ENCODE measurements at regions not wholly inside any gene's neighbourhood (a gene's known extent, or its start where the extent isn't known, plus 50 kb on each side); places are given as distances from the start of the nearest gene placed in this dataset.
A peak's percentile ranks its signal among the peaks of the same experiment; 100 is the strongest.

- no peaks in the 10 kb centered on the region for H3K36me3 ChIP-seq (ENCODE audit: control insufficient read depth in 2 of 4, insufficient read depth in 4 of 4, low read length in 3 of 4)
- H3K9ac ChIP-seq (replicated peaks in 1 of 4; ENCODE audit: extremely low read depth in 1 of 4, low read depth in 3 of 4, low read length in 3 of 4) = no peak overlapping the region
- no peak overlapping the region for H2BK20ac ChIP-seq (ENCODE audit: low read length)
- H2AK5ac ChIP-seq (ENCODE audit: low read depth, low read length) = no peak overlapping the region
- no peaks in the 10 kb centered on the region for H3K9me3 ChIP-seq (ENCODE audit: insufficient read depth in 2 of 2, low read depth in 1 of 2, low read length in 1 of 2)
- no peaks in the 10 kb centered on the region for H4K20me1 ChIP-seq (replicated peaks in 1 of 2; ENCODE audit: control insufficient read depth in 1 of 2, insufficient read depth in 2 of 2, low read length in 2 of 2)
- no peak overlapping the region for H3K56ac ChIP-seq (replicated peaks; ENCODE audit: insufficient read length, low read depth, low read length)
- no peak overlapping the region for H2BK12ac ChIP-seq (ENCODE audit: low read depth, low read length)
- ChIA-PET CTCF (ENCODE audit: partially characterized antibody) (no interaction called here), POLR2A (ENCODE audit: partially characterized antibody) (interaction anchor here (1.0 kb wide), 1 partner anchor 10 kb away, joined by 3 read pairs; no protein-coding TSS in a partner anchor)
- no peaks in the 10 kb centered on the region for H3K79me1 ChIP-seq (ENCODE audit: low read depth, low read length)
- H3K27ac ChIP-seq (ENCODE audit: low read depth, low read length) = no peak overlapping the region
- no peaks in the 10 kb centered on the region for H3K23me2 ChIP-seq (ENCODE audit: low read depth, low read length)
- H3K4ac ChIP-seq (replicated peaks; ENCODE audit: insufficient read length, low read depth, low read length) = no peak overlapping the region
- H4K5ac ChIP-seq (ENCODE audit: insufficient read length, low read depth, low read length) = no peak overlapping the region
- H3K4me2 ChIP-seq (ENCODE audit: insufficient read depth in 1 of 2, low read depth in 2 of 2, low read length in 2 of 2) = no peak overlapping the region
- H4K8ac ChIP-seq (ENCODE audit: extremely low read depth, insufficient read depth, low read length) = no peak overlapping the region
- no peak overlapping the region for H3K23ac ChIP-seq (ENCODE audit: insufficient read length)
- H3K14ac ChIP-seq (ENCODE audit: insufficient read length) = no peak overlapping the region
- no peak for DNase-seq (ENCODE audit: low read depth in 1 of 2, low spot score in 2 of 2)
- H4K91ac ChIP-seq (replicated peaks; ENCODE audit: insufficient read length, low read length) = no peak overlapping the region
- no peak overlapping the region for H2BK120ac ChIP-seq (replicated peaks; ENCODE audit: low read depth, low read length)
- H3K18ac ChIP-seq (ENCODE audit: extremely low read depth, low read length) = no peak overlapping the region
- H2BK15ac ChIP-seq (ENCODE audit: low read length) = no peak overlapping the region
- H3K4me3 ChIP-seq (ENCODE audit: extremely low read depth in 1 of 4, insufficient read depth in 2 of 4, low read depth in 3 of 4, low read length in 4 of 4) = no peak overlapping the region
- TF ChIP-seq TCF12 (IDR thresholded peaks at IDR 0.05; ENCODE audit: low read depth, low read length) = no peak
- no peaks in the 10 kb centered on the region for H3K79me2 ChIP-seq (ENCODE audit: control insufficient read depth in 1 of 2, insufficient read depth in 2 of 2, low read length in 2 of 2)
- H3K4me1 ChIP-seq (replicated peaks in 1 of 4; ENCODE audit: control insufficient read depth in 3 of 4, insufficient read depth in 4 of 4, low read length in 3 of 4) = no peaks in the 10 kb centered on the region
- no peaks in the 10 kb centered on the region for H3K27me3 ChIP-seq (replicated peaks in 1 of 4; ENCODE audit: control insufficient read depth in 3 of 4, extremely low read depth in 1 of 4, insufficient read depth in 3 of 4, low read length in 3 of 4)
- H2BK5ac ChIP-seq (ENCODE audit: low read depth, low read length) = no peak overlapping the region
- 64% methylated on average over 1 of the region's 1 CpG; no CpG with 5 or more reads in 1 of the 2 experiments for WGBS, 2 experiments (ENCODE audit: extremely low coverage in 1 of 2, insufficient coverage in 1 of 2, insufficient read length in 1 of 2, insufficient replicate concordance in 2 of 2, low coverage in 1 of 2, low lambda C conversion rate in 2 of 2, missing lambda C conversion rate in 1 of 2)
- peak; percentile 19 for FAIRE-seq
- no peak overlapping the region for H2AFZ ChIP-seq (ENCODE audit: low read length)
These were observed 486.5 kb upstream of the HTR2C start for GRCh38 chrX:114097427-114097826.
